ENCODE measurements at regions not wholly inside any gene's neighbourhood (a gene's known extent, or its start where the extent isn't known, plus 50 kb on each side); places are given as distances from the start of the nearest gene placed in this dataset.

DNA sequence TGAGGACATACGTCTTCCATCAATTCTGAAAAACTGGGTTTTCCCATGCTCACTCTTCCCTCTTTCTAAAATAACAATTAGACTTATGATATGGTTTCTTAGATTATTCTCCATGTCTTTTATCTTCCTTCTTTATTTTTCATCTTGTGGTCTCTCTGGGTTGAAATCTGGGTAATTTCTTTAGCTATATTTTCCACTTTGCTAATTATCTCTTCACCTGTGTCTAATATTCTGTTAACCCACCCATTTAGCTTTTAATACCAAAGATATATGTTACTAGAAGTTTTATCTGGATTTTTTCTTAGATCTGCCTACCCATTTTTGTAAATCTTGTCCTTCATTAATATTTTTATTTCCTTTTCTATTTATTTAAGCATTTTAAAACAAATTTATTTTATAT is 121.8 kb downstream of the TENT5A start:
- DNase-seq (no peak), ATAC-seq (no peak)
- H3K4me1 ChIP-seq, result no peaks in the 10 kb centered on the region
- no peaks in the 10 kb centered on the region for H3K36me3 ChIP-seq
- H3K4me3 ChIP-seq, result no peak overlapping the region
- TF ChIP-seq, protein P1, sequence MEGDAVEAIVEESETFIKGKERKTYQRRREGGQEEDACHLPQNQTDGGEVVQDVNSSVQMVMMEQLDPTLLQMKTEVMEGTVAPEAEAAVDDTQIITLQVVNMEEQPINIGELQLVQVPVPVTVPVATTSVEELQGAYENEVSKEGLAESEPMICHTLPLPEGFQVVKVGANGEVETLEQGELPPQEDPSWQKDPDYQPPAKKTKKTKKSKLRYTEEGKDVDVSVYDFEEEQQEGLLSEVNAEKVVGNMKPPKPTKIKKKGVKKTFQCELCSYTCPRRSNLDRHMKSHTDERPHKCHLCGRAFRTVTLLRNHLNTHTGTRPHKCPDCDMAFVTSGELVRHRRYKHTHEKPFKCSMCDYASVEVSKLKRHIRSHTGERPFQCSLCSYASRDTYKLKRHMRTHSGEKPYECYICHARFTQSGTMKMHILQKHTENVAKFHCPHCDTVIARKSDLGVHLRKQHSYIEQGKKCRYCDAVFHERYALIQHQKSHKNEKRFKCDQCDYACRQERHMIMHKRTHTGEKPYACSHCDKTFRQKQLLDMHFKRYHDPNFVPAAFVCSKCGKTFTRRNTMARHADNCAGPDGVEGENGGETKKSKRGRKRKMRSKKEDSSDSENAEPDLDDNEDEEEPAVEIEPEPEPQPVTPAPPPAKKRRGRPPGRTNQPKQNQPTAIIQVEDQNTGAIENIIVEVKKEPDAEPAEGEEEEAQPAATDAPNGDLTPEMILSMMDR (IDR thresholded peaks at IDR 0.05), result no peak
- intact Hi-C loops (cut with DNase I), result no loop called here
- H3K9me3 ChIP-seq, result peaks cover 0 to 35% (median 8%) of the 10 kb centered on the region in 11 donors
- WGBS, 2 donors, result 83 to 88% methylated on average over 1 of the region's 1 CpG
- H3K27me3 ChIP-seq, result no peaks in the 10 kb centered on the region
- no peak overlapping the region for H3K27ac ChIP-seq

- no peaks in the 10 kb centered on the region for H3K36me3 ChIP-seq
- TF ChIP-seq, protein P1 (IDR thresholded peaks at IDR 0.05), result no peak
- peaks cover 0 to 20% (median 2%) of the 10 kb centered on the region in 11 donors for H3K9me3 ChIP-seq
- peaks cover 0 to 3% (median 0%) of the 10 kb centered on the region in 9 donors for H3K4me1 ChIP-seq
- H3K27me3 ChIP-seq, result no peaks in the 10 kb centered on the region
- DNase-seq (no peak), ATAC-seq (no peak)
- intact Hi-C loops (cut with DNase I), result no loop called here
- H3K27ac ChIP-seq, result no peak overlapping the region
- H3K4me3 ChIP-seq, result no peak overlapping the region
- 85 to 97% methylated on average over 1 of the region's 1 CpG for WGBS, 2 donors
Measured at GRCh38 chr6:81625216-81625615, 127.3 kb downstream of the TENT5A start.

- peaks cover 0 to 3% (median 0%) of the 10 kb centered on the region in 9 donors for H3K4me1 ChIP-seq
- no peaks in the 10 kb centered on the region for H3K27me3 ChIP-seq
- no peak overlapping the region for H3K27ac ChIP-seq
- ATAC-seq (no peak), DNase-seq (no peak)
- TF ChIP-seq, protein P1 (IDR thresholded peaks at IDR 0.05), result no peak
- peaks cover 0 to 13% (median 2%) of the 10 kb centered on the region in 11 donors for H3K9me3 ChIP-seq
- WGBS, 2 donors, result 86 to 87% methylated on average over 1 of the region's 1 CpG
- no peaks in the 10 kb centered on the region for H3K36me3 ChIP-seq
- no peak overlapping the region for H3K4me3 ChIP-seq
- intact Hi-C loops (cut with DNase I), result no loop called here
Measured at GRCh38 chr6:81624453-81624852, 128.0 kb downstream of the TENT5A start.

GRCh38 chr6:81623106-81623759 is 129.2 kb downstream of the TENT5A start:
- Histone ChIP-seq H3K4me3 (no peak overlapping the region), H3K27ac (no peak overlapping the region), H3K9me3 (peaks cover 0 to under 1% (median 0%) of the 10 kb centered on the region in 11 donors), H3K36me3 (no peaks in the 10 kb centered on the region), H3K4me1 (peaks cover 0 to 3% (median 0%) of the 10 kb centered on the region in 9 donors), H3K27me3 (no peaks in the 10 kb centered on the region)
- TF ChIP-seq, protein P1 (IDR thresholded peaks at IDR 0.05), result no peak
- ATAC-seq (no peak), DNase-seq (no peak)
- intact Hi-C loops (cut with DNase I), result no loop called here
